Neural progenitor cell (in vitro differentiated cells): ENCODE measurements at regions not wholly inside any gene's neighbourhood (a gene's known extent, or its start where the extent isn't known, plus 50 kb on each side); places are given as distances from the start of the nearest gene placed in this dataset.

Source experiments
- CTCF ChIP-seq: fragments of 200-600 bp; sonication (generic); IDR thresholded peaks from 2 replicates; pipeline ENCODE4 v1.5.1; 2017; ENCODE audit warnings: antibody characterized with exemption, mild to moderate bottlenecking
- EZH2 ChIP-seq: fragments of 200-600 bp; sonication (generic); IDR thresholded peaks from 2 replicates; pipeline ENCODE4 v1.6.1; 2017; ENCODE audit warnings: antibody characterized with exemption, mild to moderate bottlenecking, moderate library complexity
- EZH2phosphoT487 ChIP-seq: fragments of 200-600 bp; sonication (generic); IDR thresholded peaks from 2 replicates; pipeline ENCODE4 v1.6.1; 2017; ENCODE audit warnings: antibody characterized with exemption

GRCh38 chr20:23200914-23201313, 114.8 kb upstream of the CD93 start:
- TF ChIP-seq CTCF (peak; percentile 47), EZH2phosphoT487 (no peak), EZH2 (no peak)
